ENCODE measurements at regions not wholly inside any gene's neighbourhood (a gene's known extent, or its start where the extent isn't known, plus 50 kb on each side); places are given as distances from the start of the nearest gene placed in this dataset.

- no peak overlapping the region for H3K27ac ChIP-seq (ENCODE audit: low read length)
- no peaks in the 10 kb centered on the region for H3K9me3 ChIP-seq (ENCODE audit: control insufficient read depth, insufficient read depth, low read length)
- H3K36me3 ChIP-seq (ENCODE audit: control insufficient read depth, insufficient read depth, low read length): no peaks in the 10 kb centered on the region
- no peaks in the 10 kb centered on the region for H3K27me3 ChIP-seq (ENCODE audit: control insufficient read depth, insufficient read depth, low read length)
- Mint-ChIP-seq H3K36me3 (no peaks in the 10 kb centered on the region), H3K9me3 (no peaks in the 10 kb centered on the region), H3K4me1 (no peaks in the 10 kb centered on the region), H3K4me3 (no peak overlapping the region), H3K27ac (no peak overlapping the region), H3K27me3 (ENCODE audit: low read depth in 2 of 2) (peaks cover 8 to 39% of the 10 kb centered on the region in 2 donors)
- no peak for TF ChIP-seq CTCF (IDR thresholded peaks at IDR 0.05)
- DNase-seq (no peak), ATAC-seq (no peak)
- no peak overlapping the region for H3K4me3 ChIP-seq (ENCODE audit: low read length)
- intact Hi-C loops (cut with micrococcal nuclease): no loop called here
- WGBS (ENCODE audit: insufficient coverage): 100% methylated on average over 1 of the region's 2 CpGs
- H3K4me1 ChIP-seq (ENCODE audit: control insufficient read depth, insufficient read depth, low read length): no peaks in the 10 kb centered on the region
Observed at GRCh38 chr6:148653138-148653776, 93.6 kb upstream of the UST start.

GRCh38 chr6:148657048-148657447, 89.8 kb upstream of the UST start:
- Histone ChIP-seq H3K27me3 (ENCODE audit: control insufficient read depth, insufficient read depth, low read length) (no peaks in the 10 kb centered on the region), H3K36me3 (ENCODE audit: control insufficient read depth, insufficient read depth, low read length) (no peaks in the 10 kb centered on the region)

DNA sequence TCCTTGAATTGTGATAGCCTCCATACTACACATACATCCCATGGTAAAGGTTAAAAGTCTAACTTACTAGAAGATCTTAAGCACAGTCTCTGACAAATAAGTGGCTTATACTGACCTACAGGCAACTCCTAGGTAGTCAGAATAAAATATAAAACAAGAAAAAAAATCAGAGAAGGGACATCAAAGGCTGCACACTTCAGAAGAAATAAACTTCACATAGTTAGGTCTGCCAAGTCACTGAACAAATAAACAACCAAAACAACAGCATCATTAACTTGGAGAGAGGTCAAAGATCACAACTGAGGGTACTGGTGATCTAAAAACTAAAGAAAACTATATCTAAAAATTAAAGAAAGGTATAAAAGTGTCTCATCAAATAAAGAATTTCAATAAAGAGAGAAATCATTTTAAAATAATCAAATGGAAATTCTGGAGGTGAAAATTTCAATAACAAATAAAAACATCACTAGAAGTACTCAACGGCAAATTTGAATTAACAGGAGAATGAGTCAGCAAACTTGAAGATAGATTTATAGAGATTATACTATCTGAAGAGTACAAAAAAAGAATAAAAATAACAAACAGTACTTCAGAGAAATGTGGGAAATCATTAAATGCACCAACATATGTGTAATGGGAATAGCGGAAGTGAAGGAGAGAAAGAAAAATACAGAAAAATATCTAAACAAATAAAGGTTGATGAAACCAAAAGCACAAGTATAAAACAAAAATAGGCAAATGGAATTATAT, 88.0 kb upstream of the UST start:
- Mint-ChIP-seq H3K4me1 (no peaks in the 10 kb centered on the region), H3K4me3 (no peak overlapping the region), H3K27ac (no peak overlapping the region), H3K27me3 (ENCODE audit: low read depth in 2 of 2) (peaks cover 11 to 18% of the 10 kb centered on the region in 2 donors), H3K9me3 (no peaks in the 10 kb centered on the region), H3K36me3 (no peaks in the 10 kb centered on the region)
- H3K9me3 ChIP-seq (ENCODE audit: control insufficient read depth, insufficient read depth, low read length): no peaks in the 10 kb centered on the region
- no CpG with 5 or more reads among the region's 2 CpGs for WGBS (ENCODE audit: insufficient coverage)
- no peak for DNase-seq
- no peak overlapping the region for H3K27ac ChIP-seq (ENCODE audit: low read length)
- no peaks in the 10 kb centered on the region for H3K27me3 ChIP-seq (ENCODE audit: control insufficient read depth, insufficient read depth, low read length)
- H3K4me3 ChIP-seq (ENCODE audit: low read length): no peak overlapping the region
- H3K4me1 ChIP-seq (ENCODE audit: control insufficient read depth, insufficient read depth, low read length): no peaks in the 10 kb centered on the region
- H3K36me3 ChIP-seq (ENCODE audit: control insufficient read depth, insufficient read depth, low read length): no peaks in the 10 kb centered on the region
- intact Hi-C loops (cut with micrococcal nuclease): no loop called here
- ATAC-seq: no peak
- no peak for TF ChIP-seq CTCF (IDR thresholded peaks at IDR 0.05)

More at GRCh38 chr6:148657048-148657447, 89.8 kb upstream of the UST start:
- H3K4me3 ChIP-seq (ENCODE audit: low read length): no peak overlapping the region
- no peak overlapping the region for H3K4me3 Mint-ChIP-seq
- H3K4me1 Mint-ChIP-seq: no peaks in the 10 kb centered on the region
- intact Hi-C loops (cut with micrococcal nuclease): no loop called here
- H3K36me3 Mint-ChIP-seq: no peaks in the 10 kb centered on the region
- no peak for TF ChIP-seq CTCF (IDR thresholded peaks at IDR 0.05)
- H3K4me1 ChIP-seq (ENCODE audit: control insufficient read depth, insufficient read depth, low read length): no peaks in the 10 kb centered on the region
- H3K9me3 ChIP-seq (ENCODE audit: control insufficient read depth, insufficient read depth, low read length): no peaks in the 10 kb centered on the region
- peaks cover 7 to 24% of the 10 kb centered on the region in 2 donors for H3K27me3 Mint-ChIP-seq (ENCODE audit: low read depth in 2 of 2)
- H3K27ac Mint-ChIP-seq: no peak overlapping the region
- H3K9me3 Mint-ChIP-seq: no peaks in the 10 kb centered on the region
- H3K27ac ChIP-seq (ENCODE audit: low read length): no peak overlapping the region
- 60% methylated on average over 4 of the region's 4 CpGs for WGBS (ENCODE audit: insufficient coverage)
- DNase-seq (peak in 1 of 2 donors; percentile 4), ATAC-seq (peak in 1 of 3 donors; percentile 7)

All from natural killer cell (primary cell).